ENCODE measurements at regions not wholly inside any gene's neighbourhood (a gene's known extent, or its start where the extent isn't known, plus 50 kb on each side); places are given as distances from the start of the nearest gene placed in this dataset.

DNA sequence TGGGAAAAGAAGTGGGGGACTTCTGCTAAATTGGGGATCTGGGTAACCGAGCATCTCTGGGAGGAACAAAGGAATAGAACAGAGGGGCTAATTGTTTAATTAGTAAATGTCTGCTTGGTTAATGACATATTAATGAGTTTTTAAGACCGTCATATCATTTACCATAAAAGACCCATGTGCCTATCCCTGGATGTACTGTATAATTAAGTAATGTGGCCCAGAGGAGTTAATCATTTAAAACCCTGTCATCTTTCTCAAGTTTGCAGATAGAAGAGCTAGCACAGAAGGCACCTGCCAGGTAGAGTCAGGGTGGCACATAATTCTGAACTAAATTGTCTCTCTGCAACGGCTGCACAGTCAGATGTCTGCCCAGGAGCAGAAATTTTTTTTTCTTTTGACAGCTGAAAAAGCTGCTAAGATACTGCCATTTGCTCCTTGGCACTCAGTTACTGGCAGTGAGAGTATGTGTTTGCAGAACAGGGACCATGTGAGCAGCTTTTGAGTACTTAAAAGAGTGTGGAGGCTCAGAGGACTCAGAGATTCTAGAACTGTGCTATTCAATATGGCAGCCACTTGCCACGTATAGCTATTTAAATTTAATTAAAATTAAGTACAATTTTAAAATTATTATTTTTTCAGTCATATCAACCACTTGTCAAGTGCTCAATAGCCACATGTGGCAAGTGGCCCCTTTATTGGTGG is 202.7 kb upstream of the SLC35B3 start:
- DNase-seq (ENCODE audit: low spot score): no peak
- no peak for ATAC-seq
- H4K20me1 ChIP-seq (ENCODE audit: insufficient read depth, low read length): no peaks in the 10 kb centered on the region
- no peak overlapping the region for H2AFZ ChIP-seq (ENCODE audit: low read length)
- intact Hi-C loops (cut with micrococcal nuclease; ENCODE audit: unreplicated experiment) (no loop called here), in situ Hi-C loops (cut with HindIII; ENCODE audit: extremely low pct_ligation_motif_present, low pct_unique_long_range_greater_than_20kb) (no loop called here)
- no peaks in the 10 kb centered on the region for H3K79me2 ChIP-seq (ENCODE audit: insufficient read depth, low read length)
- no peak for FAIRE-seq
- no peak overlapping the region for H3K4me3 ChIP-seq (replicated peaks in 1 of 3; ENCODE audit: insufficient read depth in 1 of 3, low read depth in 2 of 3, low read length in 3 of 3)
- WGBS (ENCODE audit: low lambda C conversion rate): 65% methylated on average over 4 of the region's 4 CpGs
- TF ChIP-seq RBAK (CRISPR knock-in tag; IDR thresholded peaks at IDR 0.05): no peak
- no peak for TF ChIP-seq ZMYM3 (CRISPR knock-in tag; IDR thresholded peaks at IDR 0.05)
- no peak overlapping the region for H3K4me2 ChIP-seq (ENCODE audit: low read depth, low read length)
- H3K9ac ChIP-seq (ENCODE audit: insufficient read depth, low read depth, low read length): no peak overlapping the region
- H3K27ac ChIP-seq (ENCODE audit: extremely low read length, insufficient read depth, low read length): no peak overlapping the region
- ChIA-PET POLR2A (interaction anchor here (2.0 kb wide), 1 partner anchor 14 kb away, joined by 5 read pairs; a partner anchor contains a TSS), CTCF (ENCODE audit: low intra/inter-chr PET ratio, low total read pairs) (no interaction called here)
- peaks cover 71% of the 10 kb centered on the region for H3K9me3 ChIP-seq (ENCODE audit: low read length)
- H3K27me3 ChIP-seq (ENCODE audit: control insufficient read depth in 1 of 2, insufficient read depth in 2 of 2, low read length in 2 of 2): no peaks in the 10 kb centered on the region
- H3K36me3 ChIP-seq (replicated peaks in 1 of 2; ENCODE audit: control insufficient read depth in 1 of 2, insufficient read depth in 2 of 2, low read length in 2 of 2): no peaks in the 10 kb centered on the region
- BruUV-seq (replicated peaks): no TSS peak
- peaks cover 22% of the 10 kb centered on the region; the same call in 1 of the 2 replicates for H3K4me1 ChIP-seq (ENCODE audit: insufficient read depth, low read length)

DNA sequence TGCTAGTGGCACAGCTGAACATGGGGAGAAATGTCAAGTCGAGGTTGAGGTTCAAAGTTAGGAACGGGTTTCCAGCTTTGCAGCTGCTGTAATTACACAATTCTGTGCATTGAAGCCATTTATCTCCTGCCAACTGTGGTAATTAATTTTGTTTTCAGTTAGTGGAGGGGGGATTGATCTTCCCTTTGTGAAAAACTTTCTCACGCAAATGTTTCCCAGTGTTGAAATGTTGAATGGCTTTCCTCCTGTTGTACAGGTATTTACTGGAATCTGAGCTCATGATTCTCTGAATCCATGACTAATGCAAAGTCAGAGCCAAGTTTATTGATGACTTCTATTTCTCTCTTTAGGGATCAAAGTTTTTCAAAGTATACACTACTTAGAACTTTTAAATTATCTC is 198.4 kb upstream of the SLC35B3 start:
- Histone ChIP-seq H3K9ac (ENCODE audit: insufficient read depth, low read depth, low read length) (no peak overlapping the region), H3K79me2 (ENCODE audit: insufficient read depth, low read length) (no peaks in the 10 kb centered on the region), H3K27me3 (ENCODE audit: control insufficient read depth in 1 of 2, insufficient read depth in 2 of 2, low read length in 2 of 2) (no peaks in the 10 kb centered on the region), H3K4me2 (ENCODE audit: low read depth, low read length) (no peak overlapping the region), H3K9me3 (ENCODE audit: low read length) (peaks cover 65% of the 10 kb centered on the region), H3K4me3 (replicated peaks in 1 of 3; ENCODE audit: insufficient read depth in 1 of 3, low read depth in 2 of 3, low read length in 3 of 3) (no peak overlapping the region), H3K27ac (ENCODE audit: extremely low read length, insufficient read depth, low read length) (no peak overlapping the region), H3K36me3 (replicated peaks in 1 of 2; ENCODE audit: control insufficient read depth in 1 of 2, insufficient read depth in 2 of 2, low read length in 2 of 2) (no peaks in the 10 kb centered on the region), H4K20me1 (ENCODE audit: insufficient read depth, low read length) (no peaks in the 10 kb centered on the region), H3K4me1 (ENCODE audit: insufficient read depth, low read length) (no peaks in the 10 kb centered on the region), H2AFZ (ENCODE audit: low read length) (no peak overlapping the region)
- DNase-seq (ENCODE audit: low spot score) (no peak), FAIRE-seq (no peak), ATAC-seq (no peak)
- POLR2A ChIA-PET: no interaction called here
- BruUV-seq (replicated peaks): no TSS peak
- CTCF ChIA-PET (ENCODE audit: low intra/inter-chr PET ratio, low total read pairs): no interaction called here
- intact Hi-C loops (cut with micrococcal nuclease; ENCODE audit: unreplicated experiment) (no loop called here), in situ Hi-C loops (cut with HindIII; ENCODE audit: extremely low pct_ligation_motif_present, low pct_unique_long_range_greater_than_20kb) (no loop called here)
- 25% methylated on average over 3 of the region's 3 CpGs for WGBS (ENCODE audit: low lambda C conversion rate)
- TF ChIP-seq NBN (conservative IDR thresholded peaks at IDR 0.05) (no peak), SIX1 (CRISPR knock-in tag; IDR thresholded peaks at IDR 0.05; ENCODE audit: borderline replicate concordance) (no peak), ZFP1 (CRISPR knock-in tag; IDR thresholded peaks at IDR 0.05) (no peak), ZNF629 (CRISPR knock-in tag; conservative IDR thresholded peaks at IDR 0.05) (no peak), TCF7L2 (IDR thresholded peaks at IDR 0.05; ENCODE audit: low read depth, low read length) (no peak), ELK4 (CRISPR knock-in tag; IDR thresholded peaks at IDR 0.05; ENCODE audit: borderline replicate concordance) (no peak), ZNF569 (CRISPR knock-in tag; IDR thresholded peaks at IDR 0.05; ENCODE audit: borderline replicate concordance) (no peak), NFE2L2 (IDR thresholded peaks at IDR 0.05; ENCODE audit: low read length) (no peak), RNF2 (conservative IDR thresholded peaks at IDR 0.05; ENCODE audit: low read depth) (no peak), BRD4 (CRISPR knock-in tag; IDR thresholded peaks at IDR 0.05) (no peak)
- TF ChIP-seq, protein P1, sequence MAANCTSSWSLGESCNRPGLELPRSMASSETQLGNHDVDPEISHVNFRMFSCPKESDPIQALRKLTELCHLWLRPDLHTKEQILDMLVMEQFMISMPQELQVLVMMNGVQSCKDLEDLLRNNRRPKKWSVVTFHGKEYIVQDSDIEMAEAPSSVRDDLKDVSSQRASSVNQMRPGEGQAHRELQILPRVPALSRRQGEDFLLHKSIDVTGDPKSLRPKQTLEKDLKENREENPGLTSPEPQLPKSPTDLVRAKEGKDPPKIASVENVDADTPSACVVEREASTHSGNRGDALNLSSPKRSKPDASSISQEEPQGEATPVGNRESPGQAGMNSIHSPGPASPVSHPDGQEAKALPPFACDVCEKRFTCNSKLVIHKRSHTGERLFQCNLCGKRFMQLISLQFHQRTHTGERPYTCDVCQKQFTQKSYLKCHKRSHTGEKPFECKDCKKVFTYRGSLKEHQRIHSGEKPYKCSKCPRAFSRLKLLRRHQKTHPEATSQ (CRISPR knock-in tag; IDR thresholded peaks at IDR 0.05; ENCODE audit: borderline replicate concordance): no peak
- TF ChIP-seq, protein P2, sequence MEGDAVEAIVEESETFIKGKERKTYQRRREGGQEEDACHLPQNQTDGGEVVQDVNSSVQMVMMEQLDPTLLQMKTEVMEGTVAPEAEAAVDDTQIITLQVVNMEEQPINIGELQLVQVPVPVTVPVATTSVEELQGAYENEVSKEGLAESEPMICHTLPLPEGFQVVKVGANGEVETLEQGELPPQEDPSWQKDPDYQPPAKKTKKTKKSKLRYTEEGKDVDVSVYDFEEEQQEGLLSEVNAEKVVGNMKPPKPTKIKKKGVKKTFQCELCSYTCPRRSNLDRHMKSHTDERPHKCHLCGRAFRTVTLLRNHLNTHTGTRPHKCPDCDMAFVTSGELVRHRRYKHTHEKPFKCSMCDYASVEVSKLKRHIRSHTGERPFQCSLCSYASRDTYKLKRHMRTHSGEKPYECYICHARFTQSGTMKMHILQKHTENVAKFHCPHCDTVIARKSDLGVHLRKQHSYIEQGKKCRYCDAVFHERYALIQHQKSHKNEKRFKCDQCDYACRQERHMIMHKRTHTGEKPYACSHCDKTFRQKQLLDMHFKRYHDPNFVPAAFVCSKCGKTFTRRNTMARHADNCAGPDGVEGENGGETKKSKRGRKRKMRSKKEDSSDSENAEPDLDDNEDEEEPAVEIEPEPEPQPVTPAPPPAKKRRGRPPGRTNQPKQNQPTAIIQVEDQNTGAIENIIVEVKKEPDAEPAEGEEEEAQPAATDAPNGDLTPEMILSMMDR (CRISPR knock-in tag; IDR thresholded peaks at IDR 0.05): no peak

All from HepG2 (cell line).